ENCODE measurements at regions not wholly inside any gene's neighbourhood (a gene's known extent, or its start where the extent isn't known, plus 50 kb on each side); places are given as distances from the start of the nearest gene placed in this dataset.

DNA sequence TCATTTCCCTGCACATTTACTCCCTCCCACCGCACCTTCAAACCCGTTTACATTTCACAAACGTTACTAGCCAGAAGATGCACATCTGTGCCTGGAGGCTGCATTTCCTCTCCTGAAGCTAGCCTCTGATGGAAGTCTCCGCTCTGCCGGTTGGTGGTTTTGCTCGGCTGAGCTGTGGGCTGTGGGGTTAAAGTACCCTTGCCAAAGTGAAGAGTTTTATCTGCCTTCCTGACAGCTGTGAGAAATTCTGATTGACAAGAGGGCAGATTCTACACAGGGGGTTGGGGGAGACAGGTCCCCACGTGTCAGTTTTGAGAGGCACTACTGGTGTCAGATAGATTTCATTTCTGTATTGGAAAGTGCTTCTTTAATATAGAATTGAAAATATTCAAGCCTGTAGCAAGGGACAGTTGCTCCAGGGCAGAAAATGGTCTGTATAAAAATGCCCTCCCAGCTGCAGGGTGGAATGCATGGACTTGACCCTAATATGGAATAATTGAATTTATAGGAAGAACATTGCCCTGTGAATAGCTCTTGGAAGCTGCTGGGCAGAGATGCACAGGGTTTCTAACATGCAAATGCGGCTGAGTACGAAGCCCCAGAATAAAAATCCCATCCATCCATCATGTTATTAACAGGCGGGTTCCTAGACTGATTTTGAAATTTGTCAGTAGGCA is 201.1 kb upstream of the RGMA start:
- no peak overlapping the region for H2BK5ac ChIP-seq (ENCODE audit: low read depth, low read length, poor library complexity)
- no peak overlapping the region for H2BK120ac ChIP-seq (ENCODE audit: insufficient read depth, low read length, poor library complexity)
- no peaks in the 10 kb centered on the region for H3K79me1 ChIP-seq (ENCODE audit: low read length)
- no peak overlapping the region for H2BK12ac ChIP-seq (ENCODE audit: low read length)
- no peak overlapping the region for H3K9ac ChIP-seq (ENCODE audit: low read length)
- H3K14ac ChIP-seq (ENCODE audit: low read length) = no peak overlapping the region
- H2AK5ac ChIP-seq (ENCODE audit: low read length) = no peak overlapping the region
- peak; percentile 17 to 59 for DNase-seq
- no peaks in the 10 kb centered on the region for H3K79me2 ChIP-seq (ENCODE audit: control insufficient read depth, insufficient read depth, low read length, poor library complexity)
- H3K18ac ChIP-seq (ENCODE audit: low read length) = no peak overlapping the region
- H3K4me3 ChIP-seq (ENCODE audit: low read depth, low read length) = no peak overlapping the region
- no peak overlapping the region for H4K8ac ChIP-seq (ENCODE audit: low read depth, low read length)
- no peak overlapping the region for H3K23ac ChIP-seq (ENCODE audit: low read length)
- no peaks in the 10 kb centered on the region for H3K27me3 ChIP-seq (ENCODE audit: insufficient read depth, low read length)
- no peak overlapping the region for H2AFZ ChIP-seq (ENCODE audit: insufficient read depth, low read length, poor library complexity)
- H3K36me3 ChIP-seq (ENCODE audit: control insufficient read depth in 1 of 2, insufficient read depth in 2 of 2, low read length in 2 of 2) = no peaks in the 10 kb centered on the region
- H3K4me2 ChIP-seq (ENCODE audit: low read length) = no peak overlapping the region
- H3K9me3 ChIP-seq (ENCODE audit: insufficient read depth, low read depth, low read length) = no peaks in the 10 kb centered on the region
- no peak overlapping the region for H3K4ac ChIP-seq (ENCODE audit: low read depth, low read length)
- no CpG with 5 or more reads among the region's 10 CpGs for WGBS (ENCODE audit: extremely low coverage, insufficient coverage, insufficient read length)
- H3K27ac ChIP-seq (ENCODE audit: low read depth, low read length) = no peak overlapping the region
- H3K4me1 ChIP-seq (ENCODE audit: control insufficient read depth in 1 of 2, insufficient read depth in 2 of 2, low read length in 2 of 2) = no peaks in the 10 kb centered on the region
- no peak overlapping the region for H4K12ac ChIP-seq (ENCODE audit: low read depth, low read length)
- H4K91ac ChIP-seq (ENCODE audit: low read depth, low read length) = no peak overlapping the region

DNA sequence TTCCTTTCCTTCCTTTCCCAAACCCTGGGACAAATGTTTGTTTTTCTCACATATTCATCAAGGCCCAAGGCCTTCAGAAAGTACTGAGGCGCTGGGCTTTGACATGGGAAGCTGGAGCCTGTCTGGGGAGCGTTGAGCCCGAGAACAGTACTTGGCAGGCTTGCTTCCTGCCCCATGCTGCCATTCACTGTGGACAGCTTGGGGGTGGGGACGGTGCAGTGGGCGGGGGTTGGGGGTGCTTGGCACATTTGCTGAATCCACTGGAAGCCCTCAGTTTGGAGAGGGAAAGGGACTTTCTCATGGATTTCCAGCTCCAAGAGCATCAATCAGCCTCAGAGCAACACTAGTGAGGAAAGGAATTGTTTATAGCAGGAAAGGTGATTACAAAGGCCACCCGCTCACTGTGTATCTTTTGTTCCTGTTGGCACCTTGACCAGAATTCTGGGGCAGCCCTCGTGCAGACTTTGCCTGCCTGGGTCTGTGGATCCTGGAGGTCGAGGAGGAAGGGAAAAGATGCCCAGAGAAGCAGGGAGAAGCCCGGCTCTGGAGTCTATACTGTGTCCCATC is 199.8 kb upstream of the RGMA start:
- no peak overlapping the region for H3K14ac ChIP-seq (ENCODE audit: low read length)
- no peak overlapping the region for H4K12ac ChIP-seq (ENCODE audit: low read depth, low read length)
- H3K79me1 ChIP-seq (ENCODE audit: low read length) = no peaks in the 10 kb centered on the region
- H2BK12ac ChIP-seq (ENCODE audit: low read length) = no peak overlapping the region
- no peaks in the 10 kb centered on the region for H3K27me3 ChIP-seq (ENCODE audit: insufficient read depth, low read length)
- no peak overlapping the region for H2AFZ ChIP-seq (ENCODE audit: insufficient read depth, low read length, poor library complexity)
- no peak overlapping the region for H3K4me3 ChIP-seq (ENCODE audit: low read depth, low read length)
- H3K18ac ChIP-seq (ENCODE audit: low read length) = no peak overlapping the region
- H2BK5ac ChIP-seq (ENCODE audit: low read depth, low read length, poor library complexity) = no peak overlapping the region
- H4K8ac ChIP-seq (ENCODE audit: low read depth, low read length) = no peak overlapping the region
- no peaks in the 10 kb centered on the region for H3K36me3 ChIP-seq (ENCODE audit: control insufficient read depth in 1 of 2, insufficient read depth in 2 of 2, low read length in 2 of 2)
- no peak overlapping the region for H3K4me2 ChIP-seq (ENCODE audit: low read length)
- H3K4me1 ChIP-seq (ENCODE audit: control insufficient read depth in 1 of 2, insufficient read depth in 2 of 2, low read length in 2 of 2) = no peaks in the 10 kb centered on the region
- H2AK5ac ChIP-seq (ENCODE audit: low read length) = no peak overlapping the region
- H2BK120ac ChIP-seq (ENCODE audit: insufficient read depth, low read length, poor library complexity) = no peak overlapping the region
- DNase-seq = no peak
- no peak overlapping the region for H3K9ac ChIP-seq (ENCODE audit: low read length)
- H3K27ac ChIP-seq (ENCODE audit: low read depth, low read length) = no peak overlapping the region
- H3K9me3 ChIP-seq (ENCODE audit: insufficient read depth, low read depth, low read length) = no peaks in the 10 kb centered on the region
- no peaks in the 10 kb centered on the region for H3K79me2 ChIP-seq (ENCODE audit: control insufficient read depth, insufficient read depth, low read length, poor library complexity)
- WGBS (ENCODE audit: extremely low coverage, insufficient coverage, insufficient read length) = no CpG with 5 or more reads among the region's 9 CpGs
- no peak overlapping the region for H4K91ac ChIP-seq (ENCODE audit: low read depth, low read length)
- H3K23ac ChIP-seq (ENCODE audit: low read length) = no peak overlapping the region
- H3K4ac ChIP-seq (ENCODE audit: low read depth, low read length) = no peak overlapping the region

DNA sequence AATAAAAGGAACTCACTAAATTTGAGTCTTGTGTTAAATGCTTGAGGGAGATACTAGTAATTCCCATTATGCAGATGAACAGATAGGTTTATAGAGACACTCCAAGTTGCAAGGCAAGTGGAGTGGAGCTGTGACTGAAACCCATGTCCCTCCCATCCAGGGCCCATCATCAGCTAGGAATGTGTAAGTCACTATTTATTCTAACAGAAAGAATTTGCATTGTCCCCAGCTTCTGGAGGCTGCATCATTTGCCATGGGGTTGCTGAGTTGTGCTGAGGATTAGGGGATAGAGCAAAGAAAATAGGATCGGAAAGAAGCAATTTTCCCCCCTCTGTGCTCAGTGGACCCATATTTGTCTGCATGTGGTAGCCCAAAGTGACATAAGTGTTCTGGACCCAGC is 197.4 kb upstream of the RGMA start:
- Histone ChIP-seq H3K27ac (ENCODE audit: low read depth, low read length) (no peak overlapping the region), H3K79me2 (ENCODE audit: control insufficient read depth, insufficient read depth, low read length, poor library complexity) (no peaks in the 10 kb centered on the region), H3K27me3 (ENCODE audit: insufficient read depth, low read length) (no peaks in the 10 kb centered on the region), H3K4me1 (ENCODE audit: control insufficient read depth in 1 of 2, insufficient read depth in 2 of 2, low read length in 2 of 2) (no peaks in the 10 kb centered on the region), H2AK5ac (ENCODE audit: low read length) (no peak overlapping the region), H3K79me1 (ENCODE audit: low read length) (no peaks in the 10 kb centered on the region), H2BK12ac (ENCODE audit: low read length) (no peak overlapping the region), H4K8ac (ENCODE audit: low read depth, low read length) (no peak overlapping the region), H3K9me3 (ENCODE audit: insufficient read depth, low read depth, low read length) (no peaks in the 10 kb centered on the region), H2BK5ac (ENCODE audit: low read depth, low read length, poor library complexity) (no peak overlapping the region), H3K18ac (ENCODE audit: low read length) (no peak overlapping the region), H3K4me3 (ENCODE audit: low read depth, low read length) (no peak overlapping the region), H3K14ac (ENCODE audit: low read length) (no peak overlapping the region), H4K12ac (ENCODE audit: low read depth, low read length) (no peak overlapping the region), H3K36me3 (ENCODE audit: control insufficient read depth in 1 of 2, insufficient read depth in 2 of 2, low read length in 2 of 2) (no peaks in the 10 kb centered on the region), H2BK120ac (ENCODE audit: insufficient read depth, low read length, poor library complexity) (no peak overlapping the region), H2AFZ (ENCODE audit: insufficient read depth, low read length, poor library complexity) (no peak overlapping the region), H3K4me2 (ENCODE audit: low read length) (no peak overlapping the region), H4K91ac (ENCODE audit: low read depth, low read length) (no peak overlapping the region), H3K9ac (ENCODE audit: low read length) (no peak overlapping the region), H3K23ac (ENCODE audit: low read length) (no peak overlapping the region), H3K4ac (ENCODE audit: low read depth, low read length) (no peak overlapping the region)
- peak in 1 of 2 donors; percentile 3 for DNase-seq
- WGBS (ENCODE audit: extremely low coverage, insufficient coverage, insufficient read length) = no CpG with 5 or more reads among the region's 1 CpG

DNA sequence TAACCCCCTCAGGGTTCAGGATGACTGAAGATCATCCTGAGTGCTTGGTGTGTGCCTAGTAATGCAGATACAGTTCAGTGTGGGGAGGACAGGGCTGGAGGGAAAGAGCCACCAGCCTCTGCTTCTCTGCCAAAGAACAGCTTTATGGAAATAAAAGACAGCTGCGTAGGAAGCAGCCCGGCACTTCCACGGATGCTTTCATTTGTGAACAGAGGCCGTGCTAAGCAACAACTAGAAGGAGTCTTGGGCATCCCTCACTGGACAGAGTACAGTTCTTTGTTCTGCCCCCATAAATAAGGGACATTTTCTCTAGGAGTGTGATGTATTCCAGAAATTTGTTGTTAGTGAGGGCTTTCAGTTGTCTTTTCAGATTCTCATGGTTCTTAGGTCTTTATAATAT is 194.8 kb upstream of the RGMA start:
- no CpG with 5 or more reads among the region's 4 CpGs for WGBS (ENCODE audit: extremely low coverage, insufficient coverage, insufficient read length)
- no peak for DNase-seq
- Histone ChIP-seq H3K4me2 (ENCODE audit: low read length) (no peak overlapping the region), H4K12ac (ENCODE audit: low read depth, low read length) (no peak overlapping the region), H3K27ac (ENCODE audit: low read depth, low read length) (no peak overlapping the region), H2BK12ac (ENCODE audit: low read length) (no peak overlapping the region), H2AK5ac (ENCODE audit: low read length) (no peak overlapping the region), H3K9ac (ENCODE audit: low read length) (no peak overlapping the region), H3K9me3 (ENCODE audit: insufficient read depth, low read depth, low read length) (no peaks in the 10 kb centered on the region), H3K23ac (ENCODE audit: low read length) (no peak overlapping the region), H3K36me3 (ENCODE audit: control insufficient read depth in 1 of 2, insufficient read depth in 2 of 2, low read length in 2 of 2) (no peaks in the 10 kb centered on the region), H4K8ac (ENCODE audit: low read depth, low read length) (no peak overlapping the region), H2BK5ac (ENCODE audit: low read depth, low read length, poor library complexity) (no peak overlapping the region), H3K79me2 (ENCODE audit: control insufficient read depth, insufficient read depth, low read length, poor library complexity) (no peaks in the 10 kb centered on the region), H3K4me3 (ENCODE audit: low read depth, low read length) (no peak overlapping the region), H2AFZ (ENCODE audit: insufficient read depth, low read length, poor library complexity) (no peak overlapping the region), H4K91ac (ENCODE audit: low read depth, low read length) (no peak overlapping the region), H3K4ac (ENCODE audit: low read depth, low read length) (no peak overlapping the region), H3K27me3 (ENCODE audit: insufficient read depth, low read length) (peaks cover 3% of the 10 kb centered on the region), H3K4me1 (ENCODE audit: control insufficient read depth in 1 of 2, insufficient read depth in 2 of 2, low read length in 2 of 2) (peaks cover 5% of the 10 kb centered on the region in 2 experiments), H3K79me1 (ENCODE audit: low read length) (no peaks in the 10 kb centered on the region), H3K18ac (ENCODE audit: low read length) (no peak overlapping the region), H2BK120ac (ENCODE audit: insufficient read depth, low read length, poor library complexity) (no peak overlapping the region), H3K14ac (ENCODE audit: low read length) (no peak overlapping the region)

All from trophoblast cell (in vitro differentiated cells and primary cell).